A673 (cell line): ENCODE measurements at regions not wholly inside any gene's neighbourhood (a gene's known extent, or its start where the extent isn't known, plus 50 kb on each side); places are given as distances from the start of the nearest gene placed in this dataset.

Experiments
- BruUV-seq: library from RNA; stranded (reverse); fragments of 400-500 nt; replicated peaks from 2 replicates; lab custom pipeline; 2021; lab: Mats Ljungman, UMichigan
- CTCF ChIA-PET: fragments of 300-600 bp; sonication (Branson Sonifier 250); formaldehyde crosslinking; loops from one replicate; lab custom pipeline; 2022; ENCODE audit warnings: antibody characterized with exemption; lab: Charles Lee
- POLR2A ChIA-PET: fragments of 300-600 bp; sonication (Branson Sonifier 250); formaldehyde crosslinking; loops from one replicate; lab custom pipeline; 2022; ENCODE audit warnings: antibody characterized with exemption; ENCODE audit not compliant: low non-redundant PET; lab: Charles Lee
- DNase-seq: peaks from one replicate; pipeline ENCODE4 v3.0.0-alpha.2; 2015; ENCODE audit warnings: low spot score
- H3K27ac ChIP-seq: fragments of 200-600 bp; sonication (generic); 2 replicates; pipeline ENCODE4 v1.5.1; 2016; ENCODE audit warnings: mixed run types, low read depth, mild to moderate bottlenecking, mixed read lengths, antibody characterized with exemption, low read length; ENCODE audit not compliant: poor library complexity, severe bottlenecking
- H3K27me3 ChIP-seq: fragments of 200-600 bp; sonication (generic); replicated peaks from 2 replicates; pipeline ENCODE4 v1.6.1; 2017; ENCODE audit warnings: mixed run types, low read depth, mild to moderate bottlenecking, mixed read lengths, antibody characterized with exemption, low read length; ENCODE audit not compliant: insufficient read depth, poor library complexity
- H3K36me3 ChIP-seq: fragments of 200-600 bp; sonication (generic); 2 replicates; pipeline ENCODE4 v1.6.1; 2016; ENCODE audit warnings: mixed run types, mild to moderate bottlenecking, mixed read lengths, antibody characterized with exemption, low read length; ENCODE audit not compliant: insufficient read depth, poor library complexity, severe bottlenecking
- H3K4me1 ChIP-seq: fragments of 200-600 bp; sonication (generic); 2 replicates; pipeline ENCODE4 v1.6.1; 2017; ENCODE audit warnings: mixed run types, mild to moderate bottlenecking, mixed read lengths, antibody characterized with exemption, low read length; ENCODE audit not compliant: insufficient read depth, poor library complexity, severe bottlenecking
- H3K4me3 ChIP-seq: fragments of 200-600 bp; sonication (generic); 2 replicates; pipeline ENCODE4 v1.5.1; 2016; ENCODE audit warnings: low read depth, mixed run types, mild to moderate bottlenecking, mixed read lengths, low read length; ENCODE audit not compliant: poor library complexity, severe bottlenecking
- H3K9me3 ChIP-seq: fragments of 200-600 bp; sonication (generic); 2 replicates; pipeline ENCODE4 v1.6.1; 2016; ENCODE audit warnings: mixed run types, low read depth, mild to moderate bottlenecking, mixed read lengths, antibody characterized with exemption, low read length; ENCODE audit not compliant: poor library complexity, severe bottlenecking
- EZH2 ChIP-seq: fragments of 200-600 bp; sonication (generic); IDR thresholded peaks from 2 replicates; pipeline ENCODE4 v1.6.1; 2017; ENCODE audit warnings: borderline replicate concordance, low read depth, mild to moderate bottlenecking, mixed read lengths, antibody characterized with exemption, low read length; ENCODE audit not compliant: poor library complexity, severe bottlenecking
- intact Hi-C: fragments of 100-400 bp; cut with micrococcal nuclease; formaldehyde crosslinking; loops from one replicate; pipeline ENCODE4 v1.10.0; 2022; ENCODE audit not compliant: unreplicated experiment
- TF ChIP-seq, protein P1 (sequence below): fragments of 300-800, 200-600 bp; sonication (generic); conservative IDR thresholded peaks from 2 replicates; pipeline ENCODE4 v1.5.1; 2017; ENCODE audit warnings: low read depth, mild to moderate bottlenecking, antibody characterized with exemption, low read length, moderate library complexity, mixed read lengths

DNA sequence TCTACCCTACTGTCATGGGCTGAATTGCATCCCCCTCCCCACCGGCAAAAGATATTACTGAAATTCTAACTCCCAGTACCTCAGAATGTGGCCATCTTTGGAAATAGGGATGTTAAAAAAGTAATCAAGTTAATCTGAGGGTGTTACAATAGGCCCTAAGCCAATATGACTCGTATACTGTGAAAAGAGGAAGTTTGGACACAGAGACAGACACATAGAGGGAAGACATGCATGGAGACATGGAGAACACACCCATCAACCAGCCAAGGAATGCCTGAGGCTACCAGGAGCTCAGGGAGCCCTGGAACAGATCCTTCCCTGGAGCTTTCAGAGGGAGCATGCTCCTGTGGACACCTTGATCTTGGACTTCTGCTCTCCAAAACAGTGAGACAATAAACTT is 138.2 kb upstream of the ADO start:
- Histone ChIP-seq H3K27ac (no peak overlapping the region), H3K4me3 (no peak overlapping the region), H3K4me1 (no peaks in the 10 kb centered on the region), H3K9me3 (no peaks in the 10 kb centered on the region), H3K27me3 (no peaks in the 10 kb centered on the region), H3K36me3 (no peaks in the 10 kb centered on the region)
- TF ChIP-seq, protein P1, sequence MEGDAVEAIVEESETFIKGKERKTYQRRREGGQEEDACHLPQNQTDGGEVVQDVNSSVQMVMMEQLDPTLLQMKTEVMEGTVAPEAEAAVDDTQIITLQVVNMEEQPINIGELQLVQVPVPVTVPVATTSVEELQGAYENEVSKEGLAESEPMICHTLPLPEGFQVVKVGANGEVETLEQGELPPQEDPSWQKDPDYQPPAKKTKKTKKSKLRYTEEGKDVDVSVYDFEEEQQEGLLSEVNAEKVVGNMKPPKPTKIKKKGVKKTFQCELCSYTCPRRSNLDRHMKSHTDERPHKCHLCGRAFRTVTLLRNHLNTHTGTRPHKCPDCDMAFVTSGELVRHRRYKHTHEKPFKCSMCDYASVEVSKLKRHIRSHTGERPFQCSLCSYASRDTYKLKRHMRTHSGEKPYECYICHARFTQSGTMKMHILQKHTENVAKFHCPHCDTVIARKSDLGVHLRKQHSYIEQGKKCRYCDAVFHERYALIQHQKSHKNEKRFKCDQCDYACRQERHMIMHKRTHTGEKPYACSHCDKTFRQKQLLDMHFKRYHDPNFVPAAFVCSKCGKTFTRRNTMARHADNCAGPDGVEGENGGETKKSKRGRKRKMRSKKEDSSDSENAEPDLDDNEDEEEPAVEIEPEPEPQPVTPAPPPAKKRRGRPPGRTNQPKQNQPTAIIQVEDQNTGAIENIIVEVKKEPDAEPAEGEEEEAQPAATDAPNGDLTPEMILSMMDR, result no peak
- no peak for TF ChIP-seq EZH2
- POLR2A ChIA-PET, result no interaction called here
- intact Hi-C loops, result no loop called here
- BruUV-seq, result no TSS peak
- no peak for DNase-seq
- CTCF ChIA-PET, result no interaction called here

DNA sequence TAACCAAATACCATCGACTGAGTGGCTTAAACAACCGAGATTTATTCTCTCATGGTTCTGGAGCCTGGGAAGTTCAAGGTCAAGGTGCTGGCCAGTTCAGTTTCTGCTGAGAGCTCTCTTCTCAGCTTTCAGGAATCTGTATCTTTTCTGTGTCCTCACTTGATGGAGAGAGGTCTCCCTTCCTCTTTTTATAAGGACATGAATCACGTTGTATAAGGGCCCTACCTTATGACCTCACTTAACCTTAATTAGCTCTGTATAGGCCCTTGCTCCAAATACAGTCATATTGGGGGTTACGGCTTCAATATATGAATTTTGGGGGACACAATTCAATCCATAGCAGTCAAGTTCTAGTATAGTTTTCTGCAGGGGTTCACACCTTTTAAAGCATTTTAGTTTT is 135.2 kb upstream of the ADO start:
- Histone ChIP-seq H3K4me1 (no peaks in the 10 kb centered on the region), H3K9me3 (no peaks in the 10 kb centered on the region), H3K4me3 (no peak overlapping the region), H3K27ac (no peak overlapping the region), H3K27me3 (no peaks in the 10 kb centered on the region), H3K36me3 (no peaks in the 10 kb centered on the region)
- no peak for TF ChIP-seq EZH2
- intact Hi-C loops, result no loop called here
- BruUV-seq, result no TSS peak
- no peak for DNase-seq
- ChIA-PET POLR2A (no interaction called here), CTCF (no interaction called here)

DNA sequence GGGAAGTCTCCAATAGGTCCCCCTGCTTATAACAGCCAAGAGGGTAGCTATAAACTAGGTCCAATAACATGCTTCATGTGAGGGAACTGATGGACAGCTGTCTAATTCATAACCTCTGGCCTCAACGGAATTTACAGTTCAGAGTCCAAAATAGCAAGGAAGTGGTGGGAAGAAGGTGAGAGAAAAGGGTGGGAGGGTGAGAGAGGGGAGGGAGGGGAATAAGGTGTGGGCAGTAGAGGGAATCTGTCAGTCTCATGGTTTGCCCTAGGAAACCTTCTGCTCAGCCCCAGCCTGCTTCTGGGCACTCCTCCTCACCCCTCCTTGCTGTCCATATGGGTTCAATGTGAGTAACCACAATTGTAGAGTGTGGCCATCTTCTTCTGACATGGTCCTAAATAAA is 133.4 kb upstream of the ADO start:
- no peaks in the 10 kb centered on the region for H3K27me3 ChIP-seq
- ChIA-PET CTCF (no interaction called here), POLR2A (no interaction called here)
- H3K9me3 ChIP-seq, result no peaks in the 10 kb centered on the region
- no peaks in the 10 kb centered on the region for H3K4me1 ChIP-seq
- H3K27ac ChIP-seq, result no peak overlapping the region
- H3K36me3 ChIP-seq, result no peaks in the 10 kb centered on the region
- BruUV-seq, result no TSS peak
- intact Hi-C loops, result no loop called here
- H3K4me3 ChIP-seq, result no peak overlapping the region
- TF ChIP-seq EZH2, result no peak
- TF ChIP-seq, protein P1, result no peak
- no peak for DNase-seq

DNA sequence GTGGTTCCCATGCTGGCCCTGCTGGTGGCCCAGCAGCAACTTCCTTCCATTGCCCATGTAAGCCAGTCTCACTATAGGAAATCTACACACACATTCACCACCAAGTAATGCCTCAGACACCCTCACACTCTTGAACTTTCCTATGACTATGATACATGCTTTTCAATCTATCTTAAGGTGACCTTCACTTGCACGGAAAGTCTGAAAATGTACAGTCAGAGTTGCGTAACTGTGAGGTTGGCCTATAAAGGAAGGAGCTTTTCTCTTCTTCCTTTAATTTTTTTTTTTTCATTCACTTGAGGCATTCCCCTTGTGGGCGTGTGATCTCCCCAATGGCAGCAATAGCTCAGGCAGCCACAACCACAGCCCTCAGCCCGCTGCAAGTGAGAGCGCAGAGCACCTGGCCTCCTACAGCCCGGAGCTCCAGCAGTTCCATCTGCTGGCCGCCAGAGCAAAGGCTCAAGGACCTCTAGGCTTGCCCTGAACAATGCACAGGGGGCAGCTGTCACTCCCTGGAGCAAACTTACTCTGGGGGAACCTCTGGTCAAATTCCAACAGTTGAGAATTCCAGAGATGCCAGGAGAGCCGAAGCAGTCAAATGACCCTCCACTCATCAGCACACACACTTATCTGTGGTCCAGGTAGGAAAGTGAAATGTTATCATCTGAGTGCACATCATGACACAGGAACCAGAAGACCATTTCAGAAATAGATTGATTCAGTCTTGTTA is 123.1 kb upstream of the ADO start:
- Histone ChIP-seq H3K4me3 (no peak overlapping the region), H3K27me3 (no peaks in the 10 kb centered on the region), H3K4me1 (no peaks in the 10 kb centered on the region), H3K9me3 (no peaks in the 10 kb centered on the region), H3K27ac (no peak overlapping the region), H3K36me3 (no peaks in the 10 kb centered on the region)
- BruUV-seq, result no TSS peak
- TF ChIP-seq, protein P1, result no peak
- no peak for TF ChIP-seq EZH2
- intact Hi-C loops, result no loop called here
- ChIA-PET POLR2A (no interaction called here), CTCF (interaction anchor here (0.6 kb wide), 1 partner anchor 66 kb away, joined by 3 read pairs; no protein-coding TSS in a partner anchor)
- DNase-seq, result no peak
